Peyer's patch (tissue), 4 donors: ENCODE measurements at regions not wholly inside any gene's neighbourhood (a gene's known extent, or its start where the extent isn't known, plus 50 kb on each side); places are given as distances from the start of the nearest gene placed in this dataset.

Source experiments
- POLR2A ChIP-seq, 2 donors: fragments of 450-650 bp; IDR thresholded peaks; one replicate each; pipeline ENCODE4 v1.5.1; 2017; ENCODE audit warnings: antibody characterized with exemption in 2 of 2, mild to moderate bottlenecking in 2 of 2, moderate library complexity in 2 of 2
- TF ChIP-seq, protein P1 (sequence below), 6 experiments: fragments of 450-650 bp in 4 of 6; fragments of 200-600 bp in 2 of 6; sonication (generic) in 1 of 6; IDR thresholded peaks; one replicate each; pipeline ENCODE4 v1.5.1; 2017 to 2019; ENCODE audit warnings: antibody characterized with exemption in 6 of 6, mild to moderate bottlenecking in 3 of 6, moderate library complexity in 1 of 6

DNA sequence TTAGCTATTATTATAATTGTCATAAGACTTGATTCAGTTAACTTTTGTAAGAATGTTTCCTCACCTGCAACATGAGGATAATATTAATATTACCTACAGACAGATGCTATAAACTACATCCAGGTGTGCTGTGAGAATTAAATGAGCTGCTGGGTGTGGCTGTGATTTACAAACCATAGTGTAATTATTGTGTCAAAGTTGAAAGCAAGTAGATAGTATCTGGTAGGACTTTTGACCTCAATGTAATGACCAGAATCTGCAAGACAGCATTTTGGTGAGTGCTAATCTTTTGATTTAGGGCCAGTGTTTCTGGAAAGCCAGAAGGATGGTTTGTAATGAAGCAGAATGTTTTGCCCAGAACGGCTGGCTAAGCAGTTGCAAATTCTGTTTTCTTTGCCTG lies 162.5 kb downstream of the TRMT11 start:
- TF ChIP-seq, protein P1, sequence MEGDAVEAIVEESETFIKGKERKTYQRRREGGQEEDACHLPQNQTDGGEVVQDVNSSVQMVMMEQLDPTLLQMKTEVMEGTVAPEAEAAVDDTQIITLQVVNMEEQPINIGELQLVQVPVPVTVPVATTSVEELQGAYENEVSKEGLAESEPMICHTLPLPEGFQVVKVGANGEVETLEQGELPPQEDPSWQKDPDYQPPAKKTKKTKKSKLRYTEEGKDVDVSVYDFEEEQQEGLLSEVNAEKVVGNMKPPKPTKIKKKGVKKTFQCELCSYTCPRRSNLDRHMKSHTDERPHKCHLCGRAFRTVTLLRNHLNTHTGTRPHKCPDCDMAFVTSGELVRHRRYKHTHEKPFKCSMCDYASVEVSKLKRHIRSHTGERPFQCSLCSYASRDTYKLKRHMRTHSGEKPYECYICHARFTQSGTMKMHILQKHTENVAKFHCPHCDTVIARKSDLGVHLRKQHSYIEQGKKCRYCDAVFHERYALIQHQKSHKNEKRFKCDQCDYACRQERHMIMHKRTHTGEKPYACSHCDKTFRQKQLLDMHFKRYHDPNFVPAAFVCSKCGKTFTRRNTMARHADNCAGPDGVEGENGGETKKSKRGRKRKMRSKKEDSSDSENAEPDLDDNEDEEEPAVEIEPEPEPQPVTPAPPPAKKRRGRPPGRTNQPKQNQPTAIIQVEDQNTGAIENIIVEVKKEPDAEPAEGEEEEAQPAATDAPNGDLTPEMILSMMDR (IDR thresholded peaks at IDR 0.05) = peak in 2 of 6 experiments; percentile 5 to 9
- TF ChIP-seq POLR2A (IDR thresholded peaks at IDR 0.05) = no peak
